Heart left ventricle (tissue), 16 donors: ENCODE measurements at regions not wholly inside any gene's neighbourhood (a gene's known extent, or its start where the extent isn't known, plus 50 kb on each side); places are given as distances from the start of the nearest gene placed in this dataset.

ENCODE experiments used
- ATAC-seq, 4 donors: fragments of 200-7000 bp; cut with Tn5 transposase; one replicate each; pipeline ENCODE4 v1.9.1; 2020 to 2022; ENCODE audit warnings: moderate library complexity in 4 of 4, mild to moderate bottlenecking in 3 of 4, moderate number of reproducible peaks in 1 of 4
- DNase-seq, 5 donors: peaks; one replicate each; pipeline ENCODE4 v3.0.0-alpha.2; 2020
- H3K27ac ChIP-seq, 12 donors: fragments of 200-600 bp; sonication (generic) in 4 of 12; one replicate each; pipeline versions ENCODE4 v1.5.0 to v1.8.0; 2016 to 2022; ENCODE audit warnings: mild to moderate bottlenecking in 2 of 12
- H3K27me3 ChIP-seq, 9 donors: fragments of 200-600 bp; sonication (generic) in 2 of 9; one replicate each; pipeline versions ENCODE4 v1.5.1 to v1.8.0; 2016 to 2022; ENCODE audit warnings: mild to moderate bottlenecking in 3 of 9
- H3K36me3 ChIP-seq, 9 donors: fragments of 200-600 bp; sonication (generic) in 2 of 9; one replicate each; pipeline versions ENCODE4 v1.5.0 to v1.8.0; 2018 to 2022; ENCODE audit warnings: mild to moderate bottlenecking in 2 of 9
- H3K4me1 ChIP-seq, 12 donors: fragments of 200-600 bp; sonication (generic) in 4 of 12; one replicate each; pipeline versions ENCODE4 v1.5.0 to v1.8.0; 2016 to 2022; ENCODE audit warnings: mild to moderate bottlenecking in 3 of 12
- H3K4me3 ChIP-seq, 12 donors: fragments of 200-600 bp; sonication (generic) in 4 of 12; one replicate each; pipeline versions ENCODE4 v1.5.0 to v1.8.0; 2017 to 2022; ENCODE audit warnings: mild to moderate bottlenecking in 9 of 12, moderate library complexity in 4 of 12
- H3K9me3 ChIP-seq, 12 donors: fragments of 200-600 bp; sonication (generic) in 4 of 12; one replicate each; pipeline versions ENCODE4 v1.5.0 to v1.8.0; 2016 to 2022; ENCODE audit warnings: mild to moderate bottlenecking in 1 of 12
- POLR2A ChIP-seq, 2 donors: fragments of 450-650 bp; IDR thresholded peaks; one replicate each; pipeline ENCODE4 v1.6.1; 2017; ENCODE audit warnings: antibody characterized with exemption in 2 of 2, mild to moderate bottlenecking in 2 of 2, moderate library complexity in 2 of 2
- WGBS, 4 donors: extraction: QIAGEN DNeasy Blood & Tissue Kit in 2 of 4; methylation state at CpG; one replicate each; pipeline versions ENCODE4 v1.1.5 to v1.1.7; 2013 to 2018; 5-methylcytosine and 5-hydroxymethylcytosine counted together
- intact Hi-C, 10 donors: fragments of 100-400 bp; cut with DNase I; formaldehyde crosslinking; loops; one replicate each; pipeline versions ENCODE4 v1.11.1 to v1.14.2; 2022
- TF ChIP-seq, protein P1 (sequence below), 12 donors: fragments of 200-600 bp; sonication (generic) in 4 of 12; IDR thresholded peaks; one replicate each; pipeline versions ENCODE4 v1.5.0 to v1.8.0; 2018 to 2022; ENCODE audit warnings: antibody characterized with exemption in 12 of 12, mild to moderate bottlenecking in 5 of 12
- donor health status: ischemic (EF 13 %, LVEDD 7.1; RV severe dilation, severe dysfunction).
- donor health status: healthy with polysubstance abuse.
- donor health status: DM: no; HTN: yes; CAD: no.
- donor health status: DM: no; HTN: no; CAD: no.
- donor health status: ischemic (EF 25% LVEDD 6.9; RV normal size, moderate dysfunction).
- donor health status: ischemic (EF 25% LVEDD 5.7; RV mildly dilated, moderate dysfunction).
- donor health status: healthy.
- donor health status: DM: yes; HTN: yes; CAD: no.
- donor health status: ischemic (EF 35%, LVEDD 5.7; RV mildly dilated, moderate dysfunction).
- donor health status: nonischemic (EF 11% LVEDD 7.7; RV severe dilation, severe dysfunction).
- donor health status: DM: yes; HTN: yes; CAD: no.
- donor health status: PGD.
- donor health status: ischemic (EF 29% LVEDD 5.4; RV normal size, mild dysfunction).
- donor health status: nonischemic (EF 23%, LVEDD 6.1; RV moderate dilation, normal function).

DNA sequence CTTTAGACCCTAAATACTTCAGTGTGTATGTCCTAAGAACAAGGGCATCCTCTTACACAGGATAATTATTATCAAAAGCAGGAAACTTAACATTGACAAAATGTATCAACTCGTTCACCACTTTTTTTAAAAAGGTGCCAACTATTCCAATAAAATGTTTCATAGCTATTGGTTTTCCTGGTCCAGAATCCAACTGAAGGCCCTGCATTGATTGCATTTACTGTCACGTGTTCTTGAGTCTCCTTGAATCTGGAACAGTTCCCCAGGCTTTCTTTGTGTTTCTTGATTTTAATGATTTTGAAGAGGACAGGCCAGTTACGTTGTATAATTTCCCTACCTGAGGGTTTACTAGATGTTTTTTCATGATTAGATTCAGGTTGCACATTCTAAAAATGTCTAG lies 94.6 kb upstream of the ARHGEF3 start:
- intact Hi-C loops, result no loop called here
- no peaks in the 10 kb centered on the region for H3K27me3 ChIP-seq
- ATAC-seq, result no peak

DNA sequence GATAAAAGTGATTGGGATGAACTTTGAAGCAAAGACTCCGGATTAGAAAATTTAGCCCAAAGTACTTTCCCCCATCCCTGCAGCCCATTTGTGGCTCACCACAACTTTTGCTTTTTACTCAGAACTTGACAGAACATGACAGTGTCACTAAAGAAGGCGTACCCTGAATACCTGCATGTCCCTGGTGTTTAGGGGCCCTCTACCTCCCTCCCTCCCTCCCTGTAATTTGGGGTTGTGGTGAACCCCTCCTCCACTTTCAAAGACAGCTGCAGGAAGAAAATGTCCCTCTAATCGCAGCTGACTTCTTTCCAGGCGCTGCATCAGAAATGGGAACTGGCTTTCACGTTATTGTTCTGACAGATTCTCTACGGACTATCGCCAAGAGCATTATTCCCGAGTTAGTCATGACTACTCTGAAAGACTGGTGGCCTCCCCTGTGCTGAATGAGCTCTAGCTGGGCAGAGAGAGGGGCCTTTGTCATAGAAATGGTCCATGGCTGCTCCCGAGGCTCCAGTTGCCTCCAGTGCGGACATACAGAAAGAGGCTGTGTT lies 93.2 kb upstream of the ARHGEF3 start:
- H3K27ac ChIP-seq, result peak overlapping the region in 2 of 12 donors; percentile 9 to 25
- peak in 2 of 4 donors; percentile 24 to 31 for ATAC-seq
- WGBS, 4 donors, result 62 to 69% (median 63%) methylated on average over 10 of the region's 10 CpGs

More for the DNA sequence above, 94.6 kb upstream of the ARHGEF3 start:
- H3K4me1 ChIP-seq, result peaks cover 0 to 20% (median 2%) of the 10 kb centered on the region in 12 donors
- no peak overlapping the region for H3K27ac ChIP-seq
- H3K4me3 ChIP-seq, result no peak overlapping the region
- no peaks in the 10 kb centered on the region for H3K9me3 ChIP-seq
- TF ChIP-seq POLR2A (IDR thresholded peaks at IDR 0.05), result no peak
- TF ChIP-seq, protein P1, sequence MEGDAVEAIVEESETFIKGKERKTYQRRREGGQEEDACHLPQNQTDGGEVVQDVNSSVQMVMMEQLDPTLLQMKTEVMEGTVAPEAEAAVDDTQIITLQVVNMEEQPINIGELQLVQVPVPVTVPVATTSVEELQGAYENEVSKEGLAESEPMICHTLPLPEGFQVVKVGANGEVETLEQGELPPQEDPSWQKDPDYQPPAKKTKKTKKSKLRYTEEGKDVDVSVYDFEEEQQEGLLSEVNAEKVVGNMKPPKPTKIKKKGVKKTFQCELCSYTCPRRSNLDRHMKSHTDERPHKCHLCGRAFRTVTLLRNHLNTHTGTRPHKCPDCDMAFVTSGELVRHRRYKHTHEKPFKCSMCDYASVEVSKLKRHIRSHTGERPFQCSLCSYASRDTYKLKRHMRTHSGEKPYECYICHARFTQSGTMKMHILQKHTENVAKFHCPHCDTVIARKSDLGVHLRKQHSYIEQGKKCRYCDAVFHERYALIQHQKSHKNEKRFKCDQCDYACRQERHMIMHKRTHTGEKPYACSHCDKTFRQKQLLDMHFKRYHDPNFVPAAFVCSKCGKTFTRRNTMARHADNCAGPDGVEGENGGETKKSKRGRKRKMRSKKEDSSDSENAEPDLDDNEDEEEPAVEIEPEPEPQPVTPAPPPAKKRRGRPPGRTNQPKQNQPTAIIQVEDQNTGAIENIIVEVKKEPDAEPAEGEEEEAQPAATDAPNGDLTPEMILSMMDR (IDR thresholded peaks at IDR 0.05), result no peak
- no peaks in the 10 kb centered on the region for H3K36me3 ChIP-seq
- 79 to 89% (median 85%) methylated on average over 3 of the region's 3 CpGs for WGBS, 4 donors
- DNase-seq, result no peak

DNA sequence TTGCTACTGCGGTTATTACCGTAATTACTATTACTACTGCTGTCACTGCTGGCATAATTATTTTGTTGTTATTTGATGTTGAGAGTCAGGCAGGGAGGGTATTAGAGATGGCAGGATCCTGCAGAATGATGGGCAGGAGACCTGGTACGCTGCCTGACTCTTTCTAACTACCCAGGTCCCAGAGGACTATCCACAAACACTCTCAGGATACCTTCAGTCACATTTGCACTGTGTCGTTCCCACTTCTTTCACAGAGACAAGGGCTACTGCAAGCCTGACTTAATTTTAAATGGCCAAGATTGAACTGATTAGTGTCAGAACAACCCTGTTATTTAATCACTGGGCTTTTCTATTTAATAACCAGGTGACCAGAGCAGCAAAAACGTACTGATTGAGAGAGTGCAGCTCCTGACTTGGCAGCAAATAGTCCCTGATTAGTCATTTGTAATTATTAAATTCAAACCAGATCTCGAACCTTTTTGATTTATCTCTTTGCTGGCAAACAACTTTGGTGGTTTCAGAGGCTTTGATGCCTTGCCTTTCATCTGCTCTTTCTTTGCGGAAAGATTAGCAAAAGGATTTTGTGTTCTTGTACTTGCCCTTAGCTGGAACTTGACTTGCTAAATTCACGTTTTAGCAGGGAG lies 88.8 kb upstream of the ARHGEF3 start:
- Histone ChIP-seq H3K36me3 (no peaks in the 10 kb centered on the region), H3K4me1 (peaks cover 0 to 38% (median 5%) of the 10 kb centered on the region in 12 donors), H3K4me3 (no peak overlapping the region), H3K27ac (no peak overlapping the region), H3K27me3 (no peaks in the 10 kb centered on the region), H3K9me3 (no peaks in the 10 kb centered on the region)
- TF ChIP-seq POLR2A (IDR thresholded peaks at IDR 0.05), result no peak
- TF ChIP-seq, protein P1 (IDR thresholded peaks at IDR 0.05), result no peak
- intact Hi-C loops, result no loop called here
- DNase-seq, result no peak
- ATAC-seq, result no peak
- 72 to 78% (median 74%) methylated on average over 8 of the region's 8 CpGs for WGBS, 4 donors

More for the DNA sequence above, 93.2 kb upstream of the ARHGEF3 start:
- no peaks in the 10 kb centered on the region for H3K27me3 ChIP-seq
- intact Hi-C loops, result no loop called here
- H3K4me1 ChIP-seq, result peaks cover 0 to 17% (median 2%) of the 10 kb centered on the region in 12 donors
- TF ChIP-seq POLR2A (IDR thresholded peaks at IDR 0.05), result no peak
- TF ChIP-seq, protein P1 (IDR thresholded peaks at IDR 0.05), result no peak
- no peak overlapping the region for H3K4me3 ChIP-seq
- H3K9me3 ChIP-seq, result no peaks in the 10 kb centered on the region
- DNase-seq, result no peak
- H3K36me3 ChIP-seq, result no peaks in the 10 kb centered on the region

DNA sequence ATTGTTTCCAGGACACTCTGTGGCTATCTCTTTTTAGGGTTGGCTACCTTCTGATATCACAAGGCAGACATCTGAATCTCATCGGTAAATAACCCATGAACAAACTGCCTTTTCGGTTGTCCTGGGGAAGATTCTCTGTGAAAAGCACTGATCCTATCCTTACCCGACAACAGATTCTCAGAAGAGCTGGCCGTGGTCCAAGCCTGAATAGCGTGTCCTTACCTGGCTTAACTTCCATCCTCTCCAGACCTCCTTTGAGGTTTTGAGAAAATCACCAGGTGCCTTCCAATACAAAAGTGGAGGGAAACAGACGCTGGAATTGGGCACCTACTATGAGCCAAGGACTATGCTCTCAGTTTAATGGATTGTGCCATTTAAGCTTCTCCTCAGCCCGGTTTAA lies 87.4 kb upstream of the ARHGEF3 start:
- TF ChIP-seq, protein P1 (IDR thresholded peaks at IDR 0.05), result no peak
- no peak for TF ChIP-seq POLR2A (IDR thresholded peaks at IDR 0.05)
- ATAC-seq, result no peak
- intact Hi-C loops, result no loop called here

More for the DNA sequence above, 87.4 kb upstream of the ARHGEF3 start:
- no peaks in the 10 kb centered on the region for H3K27me3 ChIP-seq
- no peak overlapping the region for H3K27ac ChIP-seq
- H3K36me3 ChIP-seq, result no peaks in the 10 kb centered on the region
- H3K9me3 ChIP-seq, result no peaks in the 10 kb centered on the region
- 65 to 76% (median 70%) methylated on average over 7 of the region's 7 CpGs for WGBS, 4 donors
- no peak for DNase-seq
- H3K4me1 ChIP-seq, result peaks cover 0 to 36% (median 4%) of the 10 kb centered on the region in 12 donors
- H3K4me3 ChIP-seq, result no peak overlapping the region
